ENCODE measurements at regions not wholly inside any gene's neighbourhood (a gene's known extent, or its start where the extent isn't known, plus 50 kb on each side); places are given as distances from the start of the nearest gene placed in this dataset.

DNA sequence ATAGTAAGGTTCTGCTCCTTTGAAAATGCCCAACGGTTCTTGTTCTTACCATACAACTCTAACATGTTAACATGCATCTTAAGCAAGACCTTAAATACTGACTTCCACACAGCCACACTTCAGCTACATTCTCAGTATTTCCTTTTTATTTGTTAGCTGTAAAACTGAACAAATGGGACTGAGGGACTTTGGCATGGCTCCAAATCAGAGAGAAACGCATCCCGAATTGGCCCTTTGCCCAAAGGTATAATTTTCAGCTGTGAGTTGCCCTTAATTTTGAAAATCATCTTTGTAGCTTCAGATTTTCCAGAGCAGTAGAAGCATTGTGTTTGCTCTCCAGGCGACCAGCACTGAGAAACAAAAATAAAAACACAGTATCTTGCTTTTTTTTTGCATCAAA lies 56.4 kb downstream of the NEUROD6 start:
- no peak for DNase-seq (ENCODE audit: low spot score)

DNA sequence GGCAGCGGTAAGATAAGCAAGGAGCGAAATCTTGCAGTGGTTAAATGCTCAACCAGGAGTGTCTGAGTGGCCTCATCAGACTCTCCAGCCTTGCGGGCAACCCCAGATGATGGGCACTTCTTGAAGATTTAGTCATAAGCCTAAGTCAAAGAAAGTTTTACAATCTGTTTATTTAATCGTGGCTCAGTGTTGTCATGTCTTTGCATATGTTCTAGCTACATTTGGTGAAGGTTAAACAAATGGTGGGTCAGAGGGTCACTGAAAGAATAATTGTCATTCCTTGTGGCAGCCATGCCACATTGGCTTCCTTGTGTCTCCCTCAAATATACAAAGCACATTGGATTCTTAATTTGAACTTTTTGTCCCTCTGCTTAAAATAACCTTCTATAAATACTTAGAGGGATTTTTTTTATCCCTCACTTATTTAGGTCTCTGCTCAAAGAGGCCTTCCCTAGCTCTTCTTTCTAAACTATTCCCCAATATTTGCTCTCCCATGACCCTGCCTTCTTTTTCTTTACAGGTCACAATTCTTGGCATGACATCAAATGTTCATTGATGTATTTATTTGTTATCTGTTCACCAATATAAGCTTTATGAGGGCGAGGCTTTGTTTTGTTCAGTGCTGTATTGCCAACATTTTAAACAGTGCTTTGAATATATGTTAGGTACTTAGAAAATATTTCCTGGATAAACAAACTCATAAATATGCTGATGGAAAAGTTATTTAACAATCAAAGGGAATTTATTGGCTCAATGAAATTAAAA lies 68.7 kb downstream of the NEUROD6 start:
- no peak for DNase-seq (ENCODE audit: low spot score)

DNA sequence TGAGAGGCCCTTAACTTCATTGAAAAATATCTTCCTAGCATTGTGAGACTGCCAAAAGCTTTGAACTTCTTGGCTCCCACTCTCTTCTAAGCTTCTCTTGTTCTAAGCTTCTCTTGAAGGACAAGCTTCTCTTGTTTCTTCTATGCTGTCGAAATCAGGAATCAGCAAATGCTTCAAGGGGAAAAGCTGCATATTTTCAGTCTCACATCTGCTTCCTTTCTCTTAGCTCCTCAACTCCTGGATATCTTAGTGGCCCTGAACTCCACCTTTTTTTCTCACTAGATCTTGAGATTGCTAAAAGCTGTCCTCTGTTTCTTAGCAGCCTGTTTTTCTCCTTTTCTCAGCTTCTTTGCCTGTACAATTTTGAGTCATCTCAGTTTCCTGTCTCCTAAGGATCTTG lies 73.0 kb downstream of the NEUROD6 start:
- no peak for DNase-seq (ENCODE audit: low spot score)

DNA sequence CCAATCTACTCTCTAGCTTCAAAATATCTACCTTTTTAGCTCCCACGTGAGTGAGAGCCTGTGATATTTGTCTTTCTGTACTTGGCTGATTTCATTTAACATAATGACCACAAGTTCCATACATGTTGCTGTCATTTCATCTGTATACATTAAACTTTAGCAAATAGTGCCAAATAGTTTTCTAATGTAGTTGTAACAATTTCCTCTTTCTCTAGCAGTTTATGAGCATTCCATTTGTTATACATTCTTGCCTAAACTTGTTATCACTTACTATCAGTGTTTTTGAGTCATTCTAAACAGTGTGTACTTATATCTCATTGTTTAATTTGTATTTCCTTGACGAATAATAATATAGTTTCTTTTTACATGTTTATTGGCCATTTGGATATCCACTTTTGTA lies 77.2 kb downstream of the NEUROD6 start:
- no peak for DNase-seq (ENCODE audit: low spot score)

DNA sequence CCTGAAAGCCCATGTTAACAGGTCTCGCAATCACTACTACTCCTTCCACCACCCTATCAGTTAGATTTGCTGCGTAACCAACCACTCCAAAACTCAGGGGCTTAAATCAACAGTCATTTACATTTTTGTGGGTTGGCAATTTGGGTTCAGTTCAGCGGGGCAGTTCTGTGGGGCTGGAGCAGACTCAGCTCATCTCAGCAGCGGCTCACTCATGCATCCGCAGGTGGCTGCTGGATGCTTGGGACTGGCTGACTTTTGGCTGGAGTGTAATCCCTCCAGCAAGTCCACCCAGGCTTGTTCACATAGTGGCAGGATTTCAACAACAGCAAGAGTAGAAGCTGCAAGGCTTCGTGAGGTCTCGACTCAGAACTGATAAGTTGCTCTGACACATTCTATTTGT lies 79.2 kb downstream of the NEUROD6 start:
- no peak for DNase-seq (ENCODE audit: low spot score)

DNA sequence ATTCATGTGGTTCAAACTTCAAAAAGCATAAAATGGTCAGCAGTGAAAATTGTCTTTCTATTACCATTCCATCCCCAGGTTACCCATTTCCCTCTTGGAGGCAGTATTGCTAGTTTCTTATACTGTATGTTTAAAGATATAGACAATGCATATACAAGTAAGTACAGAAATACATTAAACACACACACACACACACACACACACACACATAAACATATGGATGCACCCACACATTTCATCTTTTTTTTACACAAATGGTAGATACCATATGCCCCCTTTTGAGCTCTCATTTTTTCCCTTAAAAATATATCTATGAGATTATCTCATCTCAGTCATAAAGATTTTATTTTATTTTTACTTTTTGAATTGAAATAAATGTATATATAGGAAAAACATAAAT lies 79.7 kb downstream of the NEUROD6 start:
- DNase-seq (ENCODE audit: low spot score): no peak

DNA sequence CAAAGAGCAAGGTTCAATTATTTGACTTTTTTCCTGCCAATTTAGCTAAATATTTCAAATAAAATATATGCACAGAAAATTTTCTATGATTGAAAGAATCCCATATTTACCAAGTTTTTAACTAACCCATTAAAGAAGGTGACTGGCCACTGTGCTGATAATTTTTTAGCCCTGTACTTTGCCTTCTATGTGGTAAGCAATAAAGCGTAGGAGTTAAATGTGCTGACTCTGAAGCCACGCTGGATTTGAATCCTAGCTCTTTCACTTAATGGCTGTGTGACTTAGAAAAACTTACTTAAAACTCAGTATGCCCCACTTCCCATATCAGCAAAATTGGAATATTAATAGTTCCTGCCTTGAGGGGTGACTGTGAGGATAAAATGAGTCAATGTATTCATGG lies 82.1 kb downstream of the NEUROD6 start:
- DNase-seq (ENCODE audit: low spot score): no peak

DNA sequence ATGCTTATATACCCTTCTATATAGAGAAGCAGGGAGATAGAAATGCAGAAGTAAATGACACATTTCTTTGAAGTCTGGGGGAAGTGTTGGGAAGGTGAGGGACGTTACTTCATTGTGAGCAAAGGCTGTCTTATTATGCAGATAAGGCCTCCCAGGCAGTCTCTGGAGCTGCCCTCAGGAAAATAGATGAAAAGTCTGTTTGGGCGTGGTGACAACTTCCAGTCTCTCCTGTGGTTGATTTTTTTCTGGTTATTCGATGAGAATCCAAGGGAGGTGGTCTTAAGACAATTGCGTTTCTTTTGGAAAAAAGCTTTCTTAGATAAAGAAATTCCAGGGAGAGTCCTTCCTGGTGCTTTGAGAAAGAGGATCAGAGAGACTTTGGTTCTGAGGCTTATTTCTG lies 84.0 kb downstream of the NEUROD6 start:
- DNase-seq (ENCODE audit: low spot score): no peak

DNA sequence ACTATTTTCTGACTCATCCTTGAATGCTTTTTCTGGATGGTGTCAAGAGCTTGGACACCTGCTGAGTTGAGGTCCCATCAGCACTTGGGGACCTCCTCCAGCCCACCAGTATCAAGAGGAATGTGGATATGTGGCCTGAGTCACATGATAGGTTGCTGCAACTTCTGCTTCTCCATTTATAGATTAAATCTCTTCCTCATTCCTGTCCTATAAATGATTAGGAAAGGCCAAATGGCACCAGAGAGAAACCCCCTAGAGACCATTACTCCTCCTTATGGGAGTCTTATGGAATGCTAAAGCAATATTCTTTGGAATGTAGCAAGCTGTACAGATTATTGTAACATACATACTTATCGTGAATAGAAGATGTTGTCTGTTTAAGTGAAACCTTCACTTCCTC lies 85.6 kb downstream of the NEUROD6 start:
- DNase-seq (ENCODE audit: low spot score): no peak

DNA sequence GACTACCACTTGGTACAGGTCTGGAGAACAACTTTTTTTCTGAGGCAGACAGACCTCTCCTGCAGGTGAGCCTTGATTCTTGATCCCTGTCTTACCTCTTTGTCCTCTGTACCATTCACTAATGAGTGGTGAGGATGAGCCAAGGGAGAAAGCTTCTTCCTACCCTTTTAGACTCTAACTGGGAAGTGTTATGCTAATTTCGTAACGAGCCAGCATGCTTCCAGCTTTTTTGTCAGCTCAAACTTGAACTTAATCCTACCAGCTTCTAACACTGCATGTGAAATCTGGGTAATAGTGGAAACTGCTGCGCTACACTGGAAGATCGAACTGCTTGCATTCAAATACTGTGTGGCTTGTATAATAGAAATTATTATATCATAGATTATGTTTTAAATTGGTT lies 87.0 kb downstream of the NEUROD6 start:
- DNase-seq (ENCODE audit: low spot score): no peak

DNA sequence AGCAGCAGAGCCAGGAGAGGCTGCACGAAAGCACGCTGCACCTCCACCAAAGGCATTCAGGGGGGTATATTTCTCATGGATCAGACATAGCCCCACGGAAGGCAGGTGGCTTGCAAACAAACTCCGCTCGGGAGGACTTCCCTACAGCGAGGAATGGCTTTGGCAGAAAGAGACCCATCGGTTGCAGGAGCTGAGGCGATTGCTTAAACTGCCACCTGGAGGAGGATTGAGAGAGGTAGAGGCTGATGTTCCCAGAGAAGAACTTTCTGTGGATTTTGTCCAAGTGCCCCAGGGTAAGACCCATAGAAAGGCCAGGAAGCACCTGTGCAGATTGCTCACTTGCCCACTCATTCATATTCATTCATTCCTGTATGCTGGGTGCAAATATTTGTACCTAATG lies 89.1 kb downstream of the NEUROD6 start:
- DNase-seq (ENCODE audit: low spot score): no peak

DNA sequence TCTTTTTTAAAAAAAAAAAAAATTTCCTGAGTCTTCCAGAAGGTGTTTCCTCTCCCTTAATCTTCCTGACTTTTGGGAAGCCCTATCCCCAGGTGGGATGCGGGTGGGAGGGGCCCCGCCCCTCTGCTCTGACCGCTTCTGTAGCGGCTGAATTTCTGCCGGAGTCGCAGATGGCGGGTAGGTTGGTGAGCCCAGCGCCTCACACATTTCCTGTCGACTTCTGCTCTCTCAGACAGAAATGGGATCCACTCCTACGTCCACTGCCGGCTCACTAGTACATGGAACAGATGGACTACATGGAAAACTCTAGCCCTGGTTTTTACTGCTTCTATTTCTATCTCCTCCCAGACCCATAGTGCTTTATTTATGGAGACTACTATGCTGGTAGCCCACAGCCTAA lies 90.9 kb downstream of the NEUROD6 start:
- DNase-seq (ENCODE audit: low spot score): no peak

DNA sequence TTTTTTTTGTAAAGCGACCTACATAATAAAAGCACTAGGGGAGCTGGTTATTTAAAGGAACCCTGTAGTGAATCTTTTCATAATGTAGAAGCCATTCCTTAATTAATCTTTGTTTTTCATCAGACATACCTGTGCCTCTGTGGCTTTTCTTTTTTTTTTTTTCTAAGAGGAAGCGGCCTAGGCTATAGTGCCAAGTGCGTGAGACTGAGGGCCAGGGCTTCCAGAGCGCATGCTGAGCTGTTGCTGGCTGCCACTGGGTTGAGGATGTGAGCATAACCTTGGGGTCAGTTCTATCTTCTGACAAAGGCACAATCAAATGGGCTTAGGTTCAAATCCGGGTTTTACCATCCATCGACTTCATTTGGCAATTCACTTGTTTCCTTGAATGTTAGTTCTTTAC lies 103.7 kb downstream of the NEUROD6 start:
- DNase-seq (ENCODE audit: low spot score): no peak

DNA sequence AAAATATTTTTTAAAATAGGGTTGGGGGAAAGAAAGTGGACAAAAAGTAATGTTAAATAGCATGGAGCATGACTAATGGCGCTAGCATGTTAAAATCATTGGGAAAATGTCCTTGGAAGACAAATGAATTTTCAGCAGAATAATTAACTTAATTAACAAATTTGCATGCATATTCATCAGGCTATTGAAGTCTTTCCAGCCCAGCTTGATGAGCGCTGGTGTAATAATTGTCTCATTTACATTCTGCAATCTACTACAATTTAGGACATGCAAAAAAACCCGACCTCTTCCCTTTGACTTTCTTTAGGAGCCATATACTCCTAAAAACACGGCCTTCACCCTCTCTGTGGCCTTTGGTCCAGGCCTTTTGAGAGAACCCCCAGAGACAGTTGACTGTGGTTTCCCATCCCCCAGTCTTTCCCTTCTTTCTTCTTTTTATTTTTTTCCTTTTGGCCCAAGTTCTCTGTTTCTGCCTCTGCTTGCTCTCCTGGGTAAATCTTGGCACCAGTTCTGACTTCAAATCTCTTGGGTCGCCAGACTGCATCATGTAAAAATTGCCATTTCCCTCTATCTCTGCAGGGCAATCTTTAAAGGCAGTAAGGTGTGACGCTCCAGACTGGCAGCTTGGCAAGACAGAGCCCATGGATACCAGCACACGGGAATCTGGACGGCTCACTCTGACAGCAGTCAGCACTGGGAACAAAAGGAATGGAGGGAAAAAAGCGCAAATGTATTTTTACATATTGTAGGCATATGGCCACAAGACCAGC lies 105.5 kb downstream of the NEUROD6 start:
- no peak for DNase-seq (ENCODE audit: low spot score)

DNA sequence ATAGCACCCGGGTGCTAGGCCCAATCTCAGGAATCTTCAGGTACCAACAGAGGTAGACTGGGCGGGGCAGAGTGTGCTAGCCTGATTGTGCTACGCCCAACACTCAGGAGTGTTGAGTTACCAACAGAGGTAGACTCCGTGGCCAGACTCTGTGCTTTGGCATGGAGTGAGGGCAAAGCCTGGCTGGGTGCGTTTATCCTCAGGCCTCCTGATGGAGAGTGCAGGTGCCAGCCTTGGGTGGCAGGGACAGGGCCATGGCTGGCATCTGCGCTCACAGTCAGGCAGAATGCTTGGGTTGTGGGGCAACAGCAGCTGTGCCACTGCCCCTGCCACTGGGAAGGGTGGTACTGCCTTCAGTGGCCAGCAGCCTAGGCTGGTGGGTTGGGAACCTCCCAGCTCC lies 111.6 kb downstream of the NEUROD6 start:
- DNase-seq (ENCODE audit: low spot score): no peak

DNA sequence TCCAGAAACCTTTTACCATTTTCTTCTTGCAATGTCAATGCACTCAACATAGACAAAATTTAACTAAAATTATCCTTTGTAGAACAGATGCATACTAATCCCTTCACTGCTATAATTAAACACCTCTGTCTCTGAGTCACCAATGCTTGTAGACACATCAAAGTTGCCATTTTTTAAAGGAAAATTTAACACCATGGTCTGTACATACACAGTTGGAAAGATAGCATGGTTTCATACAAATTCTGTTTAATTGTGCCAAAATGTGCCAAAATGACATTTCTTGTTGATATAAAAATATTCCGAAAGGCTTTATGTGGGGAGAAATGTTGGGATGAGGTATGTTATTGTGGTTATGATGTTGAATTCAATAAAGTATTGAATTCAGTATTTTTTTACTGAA lies 125.8 kb downstream of the NEUROD6 start:
- no peak for DNase-seq (ENCODE audit: low spot score)

DNA sequence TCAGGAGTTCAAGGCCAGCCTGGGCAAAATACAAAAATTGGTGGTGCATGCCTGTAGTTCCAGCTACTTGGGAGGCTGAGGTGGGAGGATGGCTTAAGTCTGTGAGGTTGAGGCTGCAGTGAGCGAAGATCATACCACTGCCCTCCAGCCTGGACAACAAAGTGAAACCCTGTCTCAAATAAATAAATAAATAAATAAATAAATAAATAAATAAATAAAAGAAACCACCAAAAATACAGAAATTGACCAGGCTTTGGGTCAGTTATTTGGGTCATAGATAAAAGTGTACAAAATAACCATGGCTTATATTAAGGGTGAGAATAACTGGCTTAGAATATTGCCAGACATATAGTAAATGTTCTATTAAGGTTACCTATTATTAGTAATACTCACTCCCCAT lies 129.2 kb downstream of the NEUROD6 start:
- no peak for DNase-seq (ENCODE audit: low spot score)

DNA sequence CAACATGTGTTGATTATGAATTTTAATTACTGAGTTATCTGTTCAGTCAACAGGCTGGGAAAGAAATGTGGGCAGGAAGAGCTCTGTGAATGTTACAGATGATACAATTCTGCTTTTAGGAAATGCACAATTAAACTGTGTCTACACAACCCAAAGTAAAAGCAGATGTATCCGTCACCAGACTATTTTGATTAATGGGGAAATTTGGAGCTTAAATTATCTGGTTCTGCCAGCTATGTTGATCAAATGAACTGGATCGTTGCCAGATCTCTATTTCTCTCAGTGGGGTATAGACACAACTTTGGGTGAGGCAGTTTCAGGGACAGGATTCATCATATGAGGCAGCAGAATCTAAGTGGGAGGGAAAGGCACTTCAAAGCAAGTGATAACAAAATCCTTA lies 136.5 kb downstream of the NEUROD6 start:
- DNase-seq (ENCODE audit: low spot score): no peak

DNA sequence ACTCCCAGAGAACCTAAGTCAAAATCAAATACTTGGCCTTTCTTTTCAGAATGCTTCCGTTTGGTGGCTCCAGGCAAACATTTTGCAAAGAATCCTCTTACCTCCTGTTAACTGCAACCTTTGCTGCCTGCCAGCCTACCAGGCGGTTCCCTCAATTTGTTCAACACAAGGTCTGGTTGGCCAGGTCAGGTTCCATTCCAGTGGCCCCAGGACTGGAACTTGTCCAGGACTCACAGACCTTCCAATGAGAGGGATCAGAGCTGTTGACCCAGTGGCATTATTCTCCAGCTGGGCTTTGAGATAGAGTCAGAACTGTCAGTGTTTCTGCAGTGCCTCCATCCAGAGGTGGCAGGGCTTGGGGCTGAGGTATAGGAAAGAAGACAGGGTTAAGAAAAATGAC lies 137.0 kb downstream of the NEUROD6 start:
- no peak for DNase-seq (ENCODE audit: low spot score)

DNA sequence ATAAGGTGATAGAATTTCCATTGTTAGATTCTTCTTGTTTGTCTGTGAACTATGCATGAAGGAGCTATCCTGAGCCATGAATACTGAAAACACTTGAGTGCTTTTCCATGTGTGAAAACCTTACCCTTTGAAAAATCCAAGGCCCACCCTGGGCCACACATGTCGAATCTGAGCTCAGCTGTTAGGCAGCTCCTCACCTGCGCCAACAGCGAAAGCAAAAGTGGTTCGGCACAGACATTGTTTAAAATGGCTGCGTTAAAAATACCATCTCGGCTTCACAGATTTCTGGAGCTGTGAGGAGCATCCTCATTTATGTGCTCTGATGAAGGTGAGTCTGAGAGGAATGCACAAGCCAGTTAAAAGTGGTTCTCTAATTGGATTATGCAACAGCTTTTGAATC lies 137.7 kb downstream of the NEUROD6 start:
- no peak for DNase-seq (ENCODE audit: low spot score)

DNA sequence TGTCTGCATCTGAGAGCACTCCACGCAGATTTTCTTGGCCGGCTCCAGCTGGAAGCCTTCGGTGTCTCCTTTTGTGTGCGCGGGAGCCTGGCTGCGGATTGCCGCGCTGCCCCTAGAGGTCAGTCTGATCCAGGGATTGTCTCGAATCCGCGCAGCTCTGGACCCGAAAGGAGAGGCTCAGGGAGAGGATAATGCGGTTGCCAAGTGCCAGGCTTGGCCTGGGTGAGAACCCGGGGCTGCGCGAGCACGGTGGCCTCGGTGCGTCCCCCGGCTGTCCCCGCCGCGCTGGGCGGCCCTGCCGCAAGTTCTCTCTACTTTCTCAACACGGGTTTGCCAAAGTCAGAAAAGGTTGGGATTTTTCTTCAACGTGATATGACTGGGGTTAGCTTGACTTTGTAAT lies 140.9 kb downstream of the ADCYAP1R1 start:
- DNase-seq (ENCODE audit: low spot score): peak; percentile 83

DNA sequence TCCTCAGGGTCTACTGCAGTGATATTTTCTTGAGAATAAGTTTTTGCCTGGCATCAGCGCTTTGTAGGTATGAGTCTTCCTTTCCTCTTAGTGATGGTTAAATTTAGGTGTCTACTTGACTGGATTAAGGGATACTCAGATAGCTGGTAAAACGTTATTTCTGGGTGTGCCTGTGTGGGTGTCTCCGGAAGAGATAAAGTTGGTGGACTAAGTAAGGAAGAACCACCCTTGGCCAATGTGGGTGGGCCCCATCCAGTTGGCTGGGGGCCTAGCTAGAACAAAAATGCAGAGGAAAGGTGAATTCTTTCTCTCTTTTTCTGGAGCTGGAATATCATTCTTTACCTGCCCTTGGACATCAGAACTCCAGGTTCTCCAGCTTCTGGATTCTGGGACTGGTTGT lies 138.8 kb downstream of the ADCYAP1R1 start:
- DNase-seq (ENCODE audit: low spot score): no peak

DNA sequence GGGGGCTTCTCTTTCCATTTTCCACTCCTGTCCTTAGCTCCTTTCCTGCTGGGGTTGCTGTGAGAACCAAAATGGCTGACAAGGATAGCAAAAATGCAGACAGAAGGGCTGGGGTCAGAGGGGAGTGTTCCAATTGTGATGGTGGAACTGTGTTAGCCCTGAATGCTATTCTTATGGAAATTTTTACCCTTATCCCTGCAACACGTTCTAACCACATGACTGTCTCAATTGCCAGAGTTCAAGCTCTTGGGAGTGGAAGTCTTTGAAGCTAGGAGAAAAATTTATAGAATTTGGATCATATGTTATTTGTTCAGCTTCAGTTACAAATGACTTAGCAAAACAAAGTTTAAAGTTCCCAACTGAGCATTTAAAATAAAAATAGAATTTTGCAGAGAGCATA lies 134.1 kb downstream of the ADCYAP1R1 start:
- DNase-seq (ENCODE audit: low spot score): no peak

DNA sequence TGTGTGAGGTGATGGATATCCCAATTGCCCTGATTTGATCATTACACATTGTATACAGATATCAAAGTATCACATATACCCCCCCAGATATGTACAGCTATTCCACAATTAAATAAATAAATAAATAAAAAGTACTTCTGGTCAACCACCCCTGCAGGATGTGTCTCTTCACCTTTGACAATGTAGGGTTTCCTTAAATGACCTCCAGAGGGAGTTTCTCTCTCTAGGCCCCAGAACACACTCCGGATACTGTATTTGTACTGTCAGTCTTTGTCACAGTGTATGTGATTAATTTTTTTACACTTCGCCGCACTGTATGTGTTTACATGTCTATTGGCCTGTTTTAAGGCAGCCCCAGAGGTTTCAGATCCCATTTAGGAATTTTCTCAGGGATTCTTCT lies 123.6 kb downstream of the ADCYAP1R1 start:
- DNase-seq (ENCODE audit: low spot score): no peak

Measured in GM03348 (cell line).